ENCODE measurements at regions not wholly inside any gene's neighbourhood (a gene's known extent, or its start where the extent isn't known, plus 50 kb on each side); places are given as distances from the start of the nearest gene placed in this dataset.
"Not testable (repeated sequence)": the region's sequence is repeated elsewhere in the genome, so short reads cannot be mapped to it uniquely, and the experiment has no call there.

- Histone ChIP-seq H3K4me3 (ENCODE audit: low read depth, low read length) (no peak overlapping the region), H3K27me3 (ENCODE audit: control insufficient read depth, insufficient read depth, low read length) (no peaks in the 10 kb centered on the region), H3K36me3 (ENCODE audit: control insufficient read depth, insufficient read depth, low read length) (no peaks in the 10 kb centered on the region)
- TF ChIP-seq CTCF (IDR thresholded peaks at IDR 0.05; ENCODE audit: insufficient read depth, low read length, poor library complexity, severe bottlenecking), result no peak
- no peak for DNase-seq (ENCODE audit: low read depth)
Observed at GRCh38 chr9:10867194-10867593, 254.4 kb upstream of the PTPRD start.

GRCh38 chr9:10869687-10870086, 256.9 kb upstream of the PTPRD start:
- Histone ChIP-seq H3K27me3 (ENCODE audit: control insufficient read depth, insufficient read depth, low read length) (no peaks in the 10 kb centered on the region), H3K36me3 (ENCODE audit: control insufficient read depth, insufficient read depth, low read length) (no peaks in the 10 kb centered on the region), H3K4me3 (ENCODE audit: low read depth, low read length) (no peak overlapping the region)
- DNase-seq (ENCODE audit: low read depth), result no peak
- TF ChIP-seq CTCF (IDR thresholded peaks at IDR 0.05; ENCODE audit: insufficient read depth, low read length, poor library complexity, severe bottlenecking), result no peak

- DNase-seq (ENCODE audit: low read depth), result no peak
- Histone ChIP-seq H3K27me3 (ENCODE audit: control insufficient read depth, insufficient read depth, low read length) (no peaks in the 10 kb centered on the region), H3K36me3 (ENCODE audit: control insufficient read depth, insufficient read depth, low read length) (no peaks in the 10 kb centered on the region), H3K4me3 (ENCODE audit: low read depth, low read length) (no peak overlapping the region)
- TF ChIP-seq CTCF (IDR thresholded peaks at IDR 0.05; ENCODE audit: insufficient read depth, low read length, poor library complexity, severe bottlenecking), result no peak
Observed at GRCh38 chr9:10873999-10874398, 261.2 kb upstream of the PTPRD start.

- Histone ChIP-seq H3K36me3 (ENCODE audit: control insufficient read depth, insufficient read depth, low read length) (no peaks in the 10 kb centered on the region), H3K4me3 (ENCODE audit: low read depth, low read length) (no peak overlapping the region), H3K27me3 (ENCODE audit: control insufficient read depth, insufficient read depth, low read length) (no peaks in the 10 kb centered on the region)
- DNase-seq (ENCODE audit: low read depth), result no peak
- TF ChIP-seq CTCF (IDR thresholded peaks at IDR 0.05; ENCODE audit: insufficient read depth, low read length, poor library complexity, severe bottlenecking), result no peak
Observed at GRCh38 chr9:10875752-10876151, 262.9 kb upstream of the PTPRD start.

GRCh38 chr9:10876333-10876732, 263.5 kb upstream of the PTPRD start:
- DNase-seq (ENCODE audit: low read depth), result no peak
- H3K27me3 ChIP-seq (ENCODE audit: control insufficient read depth, insufficient read depth, low read length), result no peaks in the 10 kb centered on the region
- no peak for TF ChIP-seq CTCF (IDR thresholded peaks at IDR 0.05; ENCODE audit: insufficient read depth, low read length, poor library complexity, severe bottlenecking)

GRCh38 chr9:10890266-10890665, 277.5 kb upstream of the PTPRD start:
- not testable (repeated sequence) for H3K27me3 ChIP-seq (ENCODE audit: control insufficient read depth, insufficient read depth, low read length); H3K4me3 ChIP-seq (ENCODE audit: low read depth, low read length)

More at GRCh38 chr9:10876333-10876732, 263.5 kb upstream of the PTPRD start:
- H3K36me3 ChIP-seq (ENCODE audit: control insufficient read depth, insufficient read depth, low read length), result no peaks in the 10 kb centered on the region
- no peak overlapping the region for H3K4me3 ChIP-seq (ENCODE audit: low read depth, low read length)

More at GRCh38 chr9:10890266-10890665, 277.5 kb upstream of the PTPRD start:
- not testable (repeated sequence) for DNase-seq (ENCODE audit: low read depth); H3K36me3 ChIP-seq (ENCODE audit: control insufficient read depth, insufficient read depth, low read length)
